GM12878 (cell line): ENCODE measurements at regions not wholly inside any gene's neighbourhood (a gene's known extent, or its start where the extent isn't known, plus 50 kb on each side); places are given as distances from the start of the nearest gene placed in this dataset.
"Not testable (repeated sequence)": the region's sequence is repeated elsewhere in the genome, so short reads cannot be mapped to it uniquely, and the experiment has no call there.

Experiments
- POLR2AphosphoS5 ChIP-seq: IDR thresholded peaks from 2 replicates; pipeline ENCODE4 v1.6.1; 2011; ENCODE audit warnings: mild to moderate bottlenecking, low read length, inconsistent platforms
- SUZ12 ChIP-seq: fragments of 200-600 bp; sonication (generic); IDR thresholded peaks from one replicate; pipeline ENCODE4 v1.6.1; 2018; ENCODE audit warnings: antibody characterized with exemption, mild to moderate bottlenecking; ENCODE audit not compliant: unreplicated experiment
- ZNF207 ChIP-seq: fragments of 450-650 bp; IDR thresholded peaks from 2 replicates; pipeline ENCODE4 v1.6.1; 2014; ENCODE audit warnings: antibody characterized with exemption, mild to moderate bottlenecking, borderline replicate concordance
- TF ChIP-seq, protein P1 (sequence below): IDR thresholded peaks from 2 replicates; pipeline ENCODE4 v1.6.1; 2011; ENCODE audit warnings: low read depth, low read length, improper control_type of control experiment, borderline replicate concordance

DNA sequence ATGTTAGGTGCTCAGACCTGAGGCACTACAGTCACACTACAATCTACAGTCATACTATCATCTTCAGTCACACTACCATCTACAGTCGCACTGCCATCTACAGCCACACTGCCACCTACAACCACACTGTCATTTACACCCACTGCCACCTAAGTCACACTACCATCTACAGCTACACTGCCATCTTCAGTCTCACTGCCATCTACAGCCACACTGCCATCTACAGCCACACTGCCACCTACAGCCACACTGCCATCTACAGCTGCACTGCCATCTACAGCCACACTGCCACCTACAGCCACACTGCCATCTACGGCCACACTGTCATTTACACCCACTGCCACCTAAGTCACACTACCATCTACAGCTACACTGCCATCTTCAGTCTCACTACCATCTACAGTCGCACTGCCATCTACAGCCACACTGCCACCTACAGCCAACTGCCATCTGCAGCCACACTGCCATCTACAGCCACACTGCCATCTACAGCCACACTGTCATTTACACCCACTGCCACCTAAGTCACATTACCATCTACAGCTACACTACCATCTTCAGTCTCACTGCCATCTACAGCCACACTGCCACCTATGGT is 155.2 kb upstream of the AFDN start:
- not testable (repeated sequence) for TF ChIP-seq POLR2AphosphoS5, ZNF207, SUZ12
- TF ChIP-seq, protein P1, sequence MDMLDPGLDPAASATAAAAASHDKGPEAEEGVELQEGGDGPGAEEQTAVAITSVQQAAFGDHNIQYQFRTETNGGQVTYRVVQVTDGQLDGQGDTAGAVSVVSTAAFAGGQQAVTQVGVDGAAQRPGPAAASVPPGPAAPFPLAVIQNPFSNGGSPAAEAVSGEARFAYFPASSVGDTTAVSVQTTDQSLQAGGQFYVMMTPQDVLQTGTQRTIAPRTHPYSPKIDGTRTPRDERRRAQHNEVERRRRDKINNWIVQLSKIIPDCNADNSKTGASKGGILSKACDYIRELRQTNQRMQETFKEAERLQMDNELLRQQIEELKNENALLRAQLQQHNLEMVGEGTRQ, result not testable (repeated sequence)
